H9 (cell line): ENCODE measurements at regions not wholly inside any gene's neighbourhood (a gene's known extent, or its start where the extent isn't known, plus 50 kb on each side); places are given as distances from the start of the nearest gene placed in this dataset.

Source experiments
- DNase-seq: peaks from one replicate; pipeline ENCODE4 v3.0.0-alpha.2; 2017
- H2AFZ ChIP-seq: one replicate; pipeline ENCODE4 v1.6.1; 2013; ENCODE audit warnings: mild to moderate bottlenecking, low read length, control low read depth, moderate library complexity
- H2AK5ac ChIP-seq: 2 replicates; pipeline ENCODE4 v1.6.1; 2013; ENCODE audit warnings: low read length, control low read depth, mixed read lengths; ENCODE audit not compliant: insufficient read length
- H2BK120ac ChIP-seq: one replicate; pipeline ENCODE4 v1.6.1; 2013; ENCODE audit warnings: low read depth, mild to moderate bottlenecking, low read length, control low read depth, inconsistent platforms; ENCODE audit not compliant: poor library complexity, severe bottlenecking
- H2BK12ac ChIP-seq: 2 replicates; pipeline ENCODE4 v1.6.1; 2013; ENCODE audit warnings: low read length, control low read depth, mixed read lengths, low read depth; ENCODE audit not compliant: insufficient read length
- H2BK15ac ChIP-seq: 2 replicates; pipeline ENCODE4 v1.6.1; 2013; ENCODE audit warnings: low read depth, low read length, control low read depth
- H2BK20ac ChIP-seq: one replicate; pipeline ENCODE4 v1.6.1; 2013; ENCODE audit warnings: low read depth, mild to moderate bottlenecking, low read length, control low read depth, inconsistent platforms; ENCODE audit not compliant: poor library complexity, severe bottlenecking
- H2BK5ac ChIP-seq: 2 replicates; pipeline ENCODE4 v1.6.1; 2013; ENCODE audit warnings: low read length, control low read depth, mixed read lengths; ENCODE audit not compliant: insufficient read length
- H3K14ac ChIP-seq: 2 replicates; pipeline ENCODE4 v1.6.1; 2013; ENCODE audit warnings: low read length, control low read depth; ENCODE audit not compliant: insufficient read depth
- H3K18ac ChIP-seq: 2 replicates; pipeline ENCODE4 v1.6.1; 2013; ENCODE audit warnings: low read depth, mild to moderate bottlenecking, mixed read lengths, low read length, control low read depth; ENCODE audit not compliant: insufficient read length
- H3K23ac ChIP-seq: 2 replicates; pipeline ENCODE4 v1.6.1; 2013; ENCODE audit warnings: low read length, control low read depth, mixed read lengths, low read depth; ENCODE audit not compliant: insufficient read length
- H3K23me2 ChIP-seq: 2 replicates; pipeline ENCODE4 v1.6.1; 2013; ENCODE audit warnings: low read depth, mild to moderate bottlenecking, mixed read lengths, low read length, control low read depth; ENCODE audit not compliant: insufficient read length, poor library complexity, severe bottlenecking
- H3K27ac ChIP-seq: 2 replicates; pipeline ENCODE4 v1.5.1; 2013; ENCODE audit warnings: low read length, control low read depth, mixed read lengths, low read depth; ENCODE audit not compliant: insufficient read length
- H3K27me3 ChIP-seq: 2 replicates; pipeline ENCODE4 v1.6.1; 2013; ENCODE audit warnings: low read length, control low read depth, inconsistent platforms; ENCODE audit not compliant: insufficient read depth
- H3K4ac ChIP-seq: 2 replicates; pipeline ENCODE4 v1.6.1; 2013; ENCODE audit warnings: low read depth, mild to moderate bottlenecking, control low read depth, inconsistent platforms, low read length, moderate library complexity
- H3K4me1 ChIP-seq: 2 replicates; pipeline ENCODE4 v1.6.1; 2013; ENCODE audit warnings: low read length, control low read depth, inconsistent platforms; ENCODE audit not compliant: insufficient read depth
- H3K4me2 ChIP-seq: 2 replicates; pipeline ENCODE4 v1.6.1; 2013; ENCODE audit warnings: low read length, control low read depth, mixed read lengths; ENCODE audit not compliant: insufficient read length, insufficient read depth
- H3K56ac ChIP-seq: 2 replicates; pipeline ENCODE4 v1.6.1; 2013; ENCODE audit warnings: low read depth, mild to moderate bottlenecking, mixed read lengths, low read length, control low read depth; ENCODE audit not compliant: insufficient read length
- H3K79me1 ChIP-seq: 2 replicates; pipeline ENCODE4 v1.6.1; 2013; ENCODE audit warnings: low read depth, mild to moderate bottlenecking, moderate library complexity, low read length, control low read depth, inconsistent platforms; ENCODE audit not compliant: insufficient read depth, poor library complexity, severe bottlenecking
- H3K79me2 ChIP-seq: 2 replicates; pipeline ENCODE4 v1.6.1; 2013; ENCODE audit warnings: low read length, control low read depth, inconsistent platforms; ENCODE audit not compliant: insufficient read depth
- H3K9ac ChIP-seq: 2 replicates; pipeline ENCODE4 v1.6.1; 2013; ENCODE audit warnings: low read length, control low read depth, mixed read lengths; ENCODE audit not compliant: insufficient read length; ENCODE audit errors: extremely low read depth
- H3K9me3 ChIP-seq: one replicate; pipeline ENCODE4 v1.6.1; 2013; ENCODE audit warnings: low read depth, low read length, inconsistent platforms; ENCODE audit not compliant: control insufficient read depth
- H3T11ph ChIP-seq: one replicate; pipeline ENCODE4 v1.6.1; 2013; ENCODE audit warnings: mild to moderate bottlenecking, low read length, control low read depth, inconsistent platforms
- H4K20me1 ChIP-seq: one replicate; pipeline ENCODE4 v1.6.1; 2013; ENCODE audit not compliant: control insufficient read depth, insufficient read length, insufficient read depth
- H4K5ac ChIP-seq: 2 replicates; pipeline ENCODE4 v1.6.1; 2013; ENCODE audit warnings: low read depth, mild to moderate bottlenecking, mixed read lengths, low read length, control low read depth; ENCODE audit not compliant: insufficient read length
- H4K8ac ChIP-seq: replicated peaks from 2 replicates; pipeline ENCODE4 v1.6.1; 2013; ENCODE audit warnings: low read length, control low read depth, mixed read lengths, low read depth; ENCODE audit not compliant: insufficient read length
- H4K91ac ChIP-seq: 2 replicates; pipeline ENCODE4 v1.6.1; 2013; ENCODE audit warnings: low read depth, mild to moderate bottlenecking, moderate library complexity, mixed read lengths, low read length, control low read depth; ENCODE audit not compliant: insufficient read length
- H3K27ac Mint-ChIP-seq, 3 experiments: 2 replicates in 2 of 3; 3 replicates in 1 of 3; pipeline ENCODE4 v1.8.0; 2020 to 2021; ENCODE audit warnings: mixed read lengths in 3 of 3, mild to moderate bottlenecking in 1 of 3, moderate library complexity in 1 of 3
- H3K27me3 Mint-ChIP-seq: 2 replicates; pipeline ENCODE4 v1.8.0; 2021; ENCODE audit warnings: low read depth, mild to moderate bottlenecking, moderate library complexity, mixed read lengths
- H3K36me3 Mint-ChIP-seq, 3 experiments: 2 replicates in 2 of 3; 3 replicates in 1 of 3; pipeline ENCODE4 v1.8.0; 2020 to 2021; ENCODE audit warnings: low read depth in 3 of 3, mixed read lengths in 3 of 3; ENCODE audit not compliant: insufficient read depth in 1 of 3
- H3K4me1 Mint-ChIP-seq, 2 experiments: 2 replicates each; pipeline ENCODE4 v1.8.0; 2020; ENCODE audit warnings: mixed read lengths in 2 of 2
- H3K4me3 Mint-ChIP-seq, 2 experiments: 2 replicates in 1 of 2; 3 replicates in 1 of 2; pipeline ENCODE4 v1.8.0; 2020 to 2021; ENCODE audit warnings: mild to moderate bottlenecking in 2 of 2, mixed read lengths in 2 of 2, moderate library complexity in 1 of 2
- H3K9me3 Mint-ChIP-seq, 2 experiments: 2 replicates in 1 of 2; 3 replicates in 1 of 2; pipeline ENCODE4 v1.8.0; 2020; ENCODE audit warnings: mild to moderate bottlenecking in 2 of 2, mixed read lengths in 2 of 2, moderate library complexity in 1 of 2
- WGBS: extraction: QIAGEN DNeasy Blood & Tissue Kit; methylation state at CpG from one replicate; pipeline ENCODE4 v1.1.7; 2013; ENCODE audit warnings: missing lambda C conversion rate, low lambda C conversion rate, mixed read lengths; ENCODE audit not compliant: insufficient read length; ENCODE audit errors: extremely low coverage; 5-methylcytosine and 5-hydroxymethylcytosine counted together
- TF ChIP-seq, protein P1 (sequence below): fragments of 200-600 bp; sonication (generic); conservative IDR thresholded peaks from 3 replicates; pipeline ENCODE4 v1.8.0; 2021; ENCODE audit warnings: antibody characterized with exemption, mild to moderate bottlenecking

DNA sequence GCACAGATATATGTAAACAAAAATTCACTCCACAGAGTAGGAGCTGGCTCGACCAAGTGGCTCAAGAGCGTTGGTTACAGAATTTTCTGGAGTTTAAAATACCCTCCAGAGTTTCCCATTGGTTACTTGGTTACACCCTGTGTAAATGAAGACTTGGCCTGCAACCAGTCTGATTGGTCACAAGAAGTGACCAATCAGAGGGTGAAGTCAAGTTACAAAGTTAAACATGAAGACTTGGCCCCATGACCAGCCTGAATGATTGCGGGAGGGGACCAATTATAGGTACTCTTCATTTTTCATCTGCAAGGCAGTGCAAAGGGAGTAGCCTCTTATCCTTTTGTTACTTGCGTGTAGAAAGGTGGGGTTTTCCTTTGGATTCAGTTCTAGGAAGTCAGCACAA is 121.3 kb upstream of the SALL1 start:
- no peaks in the 10 kb centered on the region for H3K9me3 ChIP-seq
- no peak overlapping the region for H3K4me2 ChIP-seq
- H3K56ac ChIP-seq, result no peak overlapping the region

More for the DNA sequence above, 121.3 kb upstream of the SALL1 start:
- Histone ChIP-seq H3K4ac (no peak overlapping the region), H2BK15ac (no peak overlapping the region), H2AFZ (no peak overlapping the region), H2BK5ac (no peak overlapping the region), H3K27me3 (no peaks in the 10 kb centered on the region), H4K91ac (no peak overlapping the region), H3K27ac (no peak overlapping the region), H3K79me1 (no peaks in the 10 kb centered on the region), H2BK120ac (no peak overlapping the region), H2AK5ac (no peak overlapping the region), H2BK20ac (no peak overlapping the region), H3K14ac (no peak overlapping the region), H3K23ac (no peak overlapping the region), H3K23me2 (no peaks in the 10 kb centered on the region), H4K8ac (no peak overlapping the region), H3K18ac (no peak overlapping the region), H3K79me2 (no peaks in the 10 kb centered on the region), H4K20me1 (no peaks in the 10 kb centered on the region), H3K9ac (no peak overlapping the region), H3T11ph (no peak overlapping the region), H2BK12ac (no peak overlapping the region), H3K4me1 (no peaks in the 10 kb centered on the region), H4K5ac (no peak overlapping the region)
- no peaks in the 10 kb centered on the region for H3K27me3 Mint-ChIP-seq
- no peak overlapping the region for H3K27ac Mint-ChIP-seq
- H3K9me3 Mint-ChIP-seq, result peaks cover 8 to 9% of the 10 kb centered on the region in 2 experiments
- no peak overlapping the region for H3K4me3 Mint-ChIP-seq
- TF ChIP-seq, protein P1, sequence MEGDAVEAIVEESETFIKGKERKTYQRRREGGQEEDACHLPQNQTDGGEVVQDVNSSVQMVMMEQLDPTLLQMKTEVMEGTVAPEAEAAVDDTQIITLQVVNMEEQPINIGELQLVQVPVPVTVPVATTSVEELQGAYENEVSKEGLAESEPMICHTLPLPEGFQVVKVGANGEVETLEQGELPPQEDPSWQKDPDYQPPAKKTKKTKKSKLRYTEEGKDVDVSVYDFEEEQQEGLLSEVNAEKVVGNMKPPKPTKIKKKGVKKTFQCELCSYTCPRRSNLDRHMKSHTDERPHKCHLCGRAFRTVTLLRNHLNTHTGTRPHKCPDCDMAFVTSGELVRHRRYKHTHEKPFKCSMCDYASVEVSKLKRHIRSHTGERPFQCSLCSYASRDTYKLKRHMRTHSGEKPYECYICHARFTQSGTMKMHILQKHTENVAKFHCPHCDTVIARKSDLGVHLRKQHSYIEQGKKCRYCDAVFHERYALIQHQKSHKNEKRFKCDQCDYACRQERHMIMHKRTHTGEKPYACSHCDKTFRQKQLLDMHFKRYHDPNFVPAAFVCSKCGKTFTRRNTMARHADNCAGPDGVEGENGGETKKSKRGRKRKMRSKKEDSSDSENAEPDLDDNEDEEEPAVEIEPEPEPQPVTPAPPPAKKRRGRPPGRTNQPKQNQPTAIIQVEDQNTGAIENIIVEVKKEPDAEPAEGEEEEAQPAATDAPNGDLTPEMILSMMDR, result no peak
- H3K4me1 Mint-ChIP-seq, result peaks cover 0 to 13% of the 10 kb centered on the region in 2 experiments; a peak in 1 of 4 replicates
- DNase-seq, result no peak
- no CpG with 5 or more reads among the region's 4 CpGs for WGBS
- H3K36me3 Mint-ChIP-seq, result peaks cover 0 to 5% (median 4%) of the 10 kb centered on the region in 3 experiments; a peak in 4 of 7 replicates
